H9 (cell line): ENCODE measurements at regions not wholly inside any gene's neighbourhood (a gene's known extent, or its start where the extent isn't known, plus 50 kb on each side); places are given as distances from the start of the nearest gene placed in this dataset.

ENCODE experiments used
- DNase-seq: peaks from one replicate; pipeline ENCODE4 v3.0.0-alpha.2; 2017
- H2AFZ ChIP-seq: one replicate; pipeline ENCODE4 v1.6.1; 2013; ENCODE audit warnings: mild to moderate bottlenecking, low read length, control low read depth, moderate library complexity
- H2AK5ac ChIP-seq: 2 replicates; pipeline ENCODE4 v1.6.1; 2013; ENCODE audit warnings: low read length, control low read depth, mixed read lengths; ENCODE audit not compliant: insufficient read length
- H2BK120ac ChIP-seq: one replicate; pipeline ENCODE4 v1.6.1; 2013; ENCODE audit warnings: low read depth, mild to moderate bottlenecking, low read length, control low read depth, inconsistent platforms; ENCODE audit not compliant: poor library complexity, severe bottlenecking
- H2BK12ac ChIP-seq: 2 replicates; pipeline ENCODE4 v1.6.1; 2013; ENCODE audit warnings: low read length, control low read depth, mixed read lengths, low read depth; ENCODE audit not compliant: insufficient read length
- H2BK15ac ChIP-seq: 2 replicates; pipeline ENCODE4 v1.6.1; 2013; ENCODE audit warnings: low read depth, low read length, control low read depth
- H2BK20ac ChIP-seq: one replicate; pipeline ENCODE4 v1.6.1; 2013; ENCODE audit warnings: low read depth, mild to moderate bottlenecking, low read length, control low read depth, inconsistent platforms; ENCODE audit not compliant: poor library complexity, severe bottlenecking
- H2BK5ac ChIP-seq: 2 replicates; pipeline ENCODE4 v1.6.1; 2013; ENCODE audit warnings: low read length, control low read depth, mixed read lengths; ENCODE audit not compliant: insufficient read length
- H3K14ac ChIP-seq: 2 replicates; pipeline ENCODE4 v1.6.1; 2013; ENCODE audit warnings: low read length, control low read depth; ENCODE audit not compliant: insufficient read depth
- H3K18ac ChIP-seq: 2 replicates; pipeline ENCODE4 v1.6.1; 2013; ENCODE audit warnings: low read depth, mild to moderate bottlenecking, mixed read lengths, low read length, control low read depth; ENCODE audit not compliant: insufficient read length
- H3K23ac ChIP-seq: 2 replicates; pipeline ENCODE4 v1.6.1; 2013; ENCODE audit warnings: low read length, control low read depth, mixed read lengths, low read depth; ENCODE audit not compliant: insufficient read length
- H3K23me2 ChIP-seq: 2 replicates; pipeline ENCODE4 v1.6.1; 2013; ENCODE audit warnings: low read depth, mild to moderate bottlenecking, mixed read lengths, low read length, control low read depth; ENCODE audit not compliant: insufficient read length, poor library complexity, severe bottlenecking
- H3K27ac ChIP-seq: 2 replicates; pipeline ENCODE4 v1.5.1; 2013; ENCODE audit warnings: low read length, control low read depth, mixed read lengths, low read depth; ENCODE audit not compliant: insufficient read length
- H3K27me3 ChIP-seq: 2 replicates; pipeline ENCODE4 v1.6.1; 2013; ENCODE audit warnings: low read length, control low read depth, inconsistent platforms; ENCODE audit not compliant: insufficient read depth
- H3K4ac ChIP-seq: 2 replicates; pipeline ENCODE4 v1.6.1; 2013; ENCODE audit warnings: low read depth, mild to moderate bottlenecking, control low read depth, inconsistent platforms, low read length, moderate library complexity
- H3K4me1 ChIP-seq: 2 replicates; pipeline ENCODE4 v1.6.1; 2013; ENCODE audit warnings: low read length, control low read depth, inconsistent platforms; ENCODE audit not compliant: insufficient read depth
- H3K4me2 ChIP-seq: 2 replicates; pipeline ENCODE4 v1.6.1; 2013; ENCODE audit warnings: low read length, control low read depth, mixed read lengths; ENCODE audit not compliant: insufficient read length, insufficient read depth
- H3K56ac ChIP-seq: 2 replicates; pipeline ENCODE4 v1.6.1; 2013; ENCODE audit warnings: low read depth, mild to moderate bottlenecking, mixed read lengths, low read length, control low read depth; ENCODE audit not compliant: insufficient read length
- H3K79me1 ChIP-seq: 2 replicates; pipeline ENCODE4 v1.6.1; 2013; ENCODE audit warnings: low read depth, mild to moderate bottlenecking, moderate library complexity, low read length, control low read depth, inconsistent platforms; ENCODE audit not compliant: insufficient read depth, poor library complexity, severe bottlenecking
- H3K79me2 ChIP-seq: 2 replicates; pipeline ENCODE4 v1.6.1; 2013; ENCODE audit warnings: low read length, control low read depth, inconsistent platforms; ENCODE audit not compliant: insufficient read depth
- H3K9ac ChIP-seq: 2 replicates; pipeline ENCODE4 v1.6.1; 2013; ENCODE audit warnings: low read length, control low read depth, mixed read lengths; ENCODE audit not compliant: insufficient read length; ENCODE audit errors: extremely low read depth
- H3K9me3 ChIP-seq: one replicate; pipeline ENCODE4 v1.6.1; 2013; ENCODE audit warnings: low read depth, low read length, inconsistent platforms; ENCODE audit not compliant: control insufficient read depth
- H3T11ph ChIP-seq: one replicate; pipeline ENCODE4 v1.6.1; 2013; ENCODE audit warnings: mild to moderate bottlenecking, low read length, control low read depth, inconsistent platforms
- H4K20me1 ChIP-seq: one replicate; pipeline ENCODE4 v1.6.1; 2013; ENCODE audit not compliant: control insufficient read depth, insufficient read length, insufficient read depth
- H4K5ac ChIP-seq: 2 replicates; pipeline ENCODE4 v1.6.1; 2013; ENCODE audit warnings: low read depth, mild to moderate bottlenecking, mixed read lengths, low read length, control low read depth; ENCODE audit not compliant: insufficient read length
- H4K8ac ChIP-seq: replicated peaks from 2 replicates; pipeline ENCODE4 v1.6.1; 2013; ENCODE audit warnings: low read length, control low read depth, mixed read lengths, low read depth; ENCODE audit not compliant: insufficient read length
- H4K91ac ChIP-seq: 2 replicates; pipeline ENCODE4 v1.6.1; 2013; ENCODE audit warnings: low read depth, mild to moderate bottlenecking, moderate library complexity, mixed read lengths, low read length, control low read depth; ENCODE audit not compliant: insufficient read length
- H3K27ac Mint-ChIP-seq, 3 experiments: 2 replicates in 2 of 3; 3 replicates in 1 of 3; pipeline ENCODE4 v1.8.0; 2020 to 2021; ENCODE audit warnings: mixed read lengths in 3 of 3, mild to moderate bottlenecking in 1 of 3, moderate library complexity in 1 of 3
- H3K27me3 Mint-ChIP-seq: 2 replicates; pipeline ENCODE4 v1.8.0; 2021; ENCODE audit warnings: low read depth, mild to moderate bottlenecking, moderate library complexity, mixed read lengths
- H3K36me3 Mint-ChIP-seq, 3 experiments: 2 replicates in 2 of 3; 3 replicates in 1 of 3; pipeline ENCODE4 v1.8.0; 2020 to 2021; ENCODE audit warnings: low read depth in 3 of 3, mixed read lengths in 3 of 3; ENCODE audit not compliant: insufficient read depth in 1 of 3
- H3K4me1 Mint-ChIP-seq, 2 experiments: 2 replicates each; pipeline ENCODE4 v1.8.0; 2020; ENCODE audit warnings: mixed read lengths in 2 of 2
- H3K4me3 Mint-ChIP-seq, 2 experiments: 2 replicates in 1 of 2; 3 replicates in 1 of 2; pipeline ENCODE4 v1.8.0; 2020 to 2021; ENCODE audit warnings: mild to moderate bottlenecking in 2 of 2, mixed read lengths in 2 of 2, moderate library complexity in 1 of 2
- H3K9me3 Mint-ChIP-seq, 2 experiments: 2 replicates in 1 of 2; 3 replicates in 1 of 2; pipeline ENCODE4 v1.8.0; 2020; ENCODE audit warnings: mild to moderate bottlenecking in 2 of 2, mixed read lengths in 2 of 2, moderate library complexity in 1 of 2
- CTCF ChIP-seq: fragments of 200-600 bp; sonication (generic); conservative IDR thresholded peaks from 3 replicates; pipeline ENCODE4 v1.8.0; 2021; ENCODE audit warnings: antibody characterized with exemption, mild to moderate bottlenecking
- WGBS: extraction: QIAGEN DNeasy Blood & Tissue Kit; methylation state at CpG from one replicate; pipeline ENCODE4 v1.1.7; 2013; ENCODE audit warnings: missing lambda C conversion rate, low lambda C conversion rate, mixed read lengths; ENCODE audit not compliant: insufficient read length; ENCODE audit errors: extremely low coverage; 5-methylcytosine and 5-hydroxymethylcytosine counted together

GRCh38 chr6:76578746-76579145 lies 506.3 kb upstream of the IMPG1 start:
- no peak overlapping the region for H4K91ac ChIP-seq
- WGBS: no CpG with 5 or more reads among the region's 1 CpG
- H3K9me3 ChIP-seq: no peaks in the 10 kb centered on the region
- no peak overlapping the region for H4K8ac ChIP-seq
- no peak overlapping the region for H2BK120ac ChIP-seq
- no peaks in the 10 kb centered on the region for H3K9me3 Mint-ChIP-seq
- H3K9ac ChIP-seq: no peak overlapping the region
- no peaks in the 10 kb centered on the region for H3K27me3 ChIP-seq
- H3K79me2 ChIP-seq: peaks cover 14% of the 10 kb centered on the region; the same call in 1 of the 2 replicates
- no peak overlapping the region for H2BK12ac ChIP-seq
- TF ChIP-seq CTCF: no peak
- H4K5ac ChIP-seq: no peak overlapping the region
- no peak overlapping the region for H2BK5ac ChIP-seq
- no peak overlapping the region for H3K27ac ChIP-seq
- H3K56ac ChIP-seq: no peak overlapping the region
- no peak overlapping the region for H3K4me2 ChIP-seq
- H3K4me1 Mint-ChIP-seq: peaks cover 21 to 32% of the 10 kb centered on the region in 2 experiments
- H3K4me3 Mint-ChIP-seq: no peak overlapping the region
- H3T11ph ChIP-seq: no peak overlapping the region
- no peaks in the 10 kb centered on the region for H3K27me3 Mint-ChIP-seq
- H2AK5ac ChIP-seq: no peak overlapping the region
- H2BK15ac ChIP-seq: no peak overlapping the region
- no peak overlapping the region for H3K23ac ChIP-seq
- no peaks in the 10 kb centered on the region for H3K79me1 ChIP-seq
- no peak for DNase-seq
- no peak overlapping the region for H3K18ac ChIP-seq
- no peaks in the 10 kb centered on the region; the same call in 1 of the 2 replicates for H3K4me1 ChIP-seq
- no peaks in the 10 kb centered on the region for H4K20me1 ChIP-seq
- H3K27ac Mint-ChIP-seq: no peak overlapping the region; a peak in 1 of 7 replicates
- no peak overlapping the region for H2BK20ac ChIP-seq
- no peaks in the 10 kb centered on the region; a peak in 1 of 7 replicates for H3K36me3 Mint-ChIP-seq
- no peaks in the 10 kb centered on the region for H3K23me2 ChIP-seq
- no peak overlapping the region for H3K4ac ChIP-seq
- H3K14ac ChIP-seq: no peak overlapping the region
- no peak overlapping the region for H2AFZ ChIP-seq
